CD4-positive, alpha-beta T cell (primary cell): ENCODE measurements at regions not wholly inside any gene's neighbourhood (a gene's known extent, or its start where the extent isn't known, plus 50 kb on each side); places are given as distances from the start of the nearest gene placed in this dataset.

Experiments
- ATAC-seq: fragments of 200-7000 bp; cut with Tn5 transposase; one replicate; pipeline ENCODE4 v1.10.0; 2022; ENCODE audit warnings: mild to moderate bottlenecking; ENCODE audit not compliant: poor library complexity
- CTCF ChIA-PET: fragments of 350-600 bp; sonication (Branson Sonifier 250); formaldehyde crosslinking; loops from one replicate; lab custom pipeline; 2021; ENCODE audit warnings: antibody characterized with exemption, inconsistent platforms; lab: Charles Lee
- POLR2A ChIA-PET: fragments of 350-600 bp; sonication (Branson Sonifier 250); formaldehyde crosslinking; loops from one replicate; lab custom pipeline; 2021; ENCODE audit warnings: antibody characterized with exemption, inconsistent platforms; lab: Charles Lee
- DNase-seq, 14 experiments: peaks; one replicate each; pipeline ENCODE4 v3.0.0-alpha.2; 2013 to 2020; ENCODE audit warnings: mixed read lengths in 2 of 14
- H3K27ac ChIP-seq, 2 donors: one replicate each; pipeline versions ENCODE4 v1.5.1 to v1.7.0; 2013; ENCODE audit warnings: low read length in 2 of 2, low read depth in 1 of 2, mild to moderate bottlenecking in 1 of 2
- H3K27me3 ChIP-seq, 2 experiments: 1 replicate in 1 of 2; 2 replicates in 1 of 2; pipeline versions ENCODE4 v1.6.1 to v1.7.0; 2013; ENCODE audit warnings: low read length in 2 of 2, control low read depth in 1 of 2, mild to moderate bottlenecking in 1 of 2, moderate library complexity in 1 of 2; ENCODE audit not compliant: insufficient read depth in 2 of 2, control insufficient read depth in 1 of 2
- H3K36me3 ChIP-seq: one replicate; pipeline ENCODE4 v1.6.1; 2013; ENCODE audit warnings: low read length, control low read depth; ENCODE audit not compliant: insufficient read depth
- H3K4me1 ChIP-seq: one replicate; pipeline ENCODE4 v1.6.1; 2013; ENCODE audit warnings: low read length, control low read depth; ENCODE audit not compliant: insufficient read depth
- H3K4me3 ChIP-seq: one replicate; pipeline ENCODE4 v1.5.1; 2013; ENCODE audit warnings: mild to moderate bottlenecking, low read length, moderate library complexity
- H3K9me3 ChIP-seq, 2 experiments: 1 replicate in 1 of 2; 2 replicates in 1 of 2; pipeline versions ENCODE4 v1.6.1 to v1.7.0; 2013; ENCODE audit warnings: low read length in 2 of 2, mild to moderate bottlenecking in 2 of 2, control low read depth in 1 of 2, moderate library complexity in 1 of 2; ENCODE audit not compliant: control insufficient read depth in 1 of 2, insufficient read depth in 1 of 2
- H3K27ac Mint-ChIP-seq: one replicate; pipeline ENCODE4 v1.8.0; 2020; ENCODE audit warnings: mixed read lengths
- H3K27me3 Mint-ChIP-seq: one replicate; pipeline ENCODE4 v1.8.0; 2021; ENCODE audit warnings: mixed read lengths
- H3K36me3 Mint-ChIP-seq: one replicate; pipeline ENCODE4 v1.8.0; 2021; ENCODE audit warnings: low read depth, mixed read lengths
- H3K4me1 Mint-ChIP-seq: one replicate; pipeline ENCODE4 v1.8.0; 2021; ENCODE audit warnings: low read depth, mixed read lengths
- H3K4me3 Mint-ChIP-seq: one replicate; pipeline ENCODE4 v1.8.0; 2020; ENCODE audit warnings: mild to moderate bottlenecking, mixed read lengths
- H3K9me3 Mint-ChIP-seq: one replicate; pipeline ENCODE4 v1.8.0; 2020; ENCODE audit warnings: mixed read lengths
- intact Hi-C, 2 experiments: fragments of 100-400 bp; cut with DNase I in 1 of 2; cut with micrococcal nuclease in 1 of 2; formaldehyde crosslinking; loops; one replicate each; pipeline versions ENCODE4 v1.15.1 to v1.9.0; 2023 to 2025; cut with DNase I, micrococcal nuclease
- TF ChIP-seq, protein P1 (sequence below): fragments of 200-600 bp; IDR thresholded peaks from one replicate; pipeline ENCODE4 v1.8.0; 2022; ENCODE audit warnings: antibody characterized with exemption, mild to moderate bottlenecking

DNA sequence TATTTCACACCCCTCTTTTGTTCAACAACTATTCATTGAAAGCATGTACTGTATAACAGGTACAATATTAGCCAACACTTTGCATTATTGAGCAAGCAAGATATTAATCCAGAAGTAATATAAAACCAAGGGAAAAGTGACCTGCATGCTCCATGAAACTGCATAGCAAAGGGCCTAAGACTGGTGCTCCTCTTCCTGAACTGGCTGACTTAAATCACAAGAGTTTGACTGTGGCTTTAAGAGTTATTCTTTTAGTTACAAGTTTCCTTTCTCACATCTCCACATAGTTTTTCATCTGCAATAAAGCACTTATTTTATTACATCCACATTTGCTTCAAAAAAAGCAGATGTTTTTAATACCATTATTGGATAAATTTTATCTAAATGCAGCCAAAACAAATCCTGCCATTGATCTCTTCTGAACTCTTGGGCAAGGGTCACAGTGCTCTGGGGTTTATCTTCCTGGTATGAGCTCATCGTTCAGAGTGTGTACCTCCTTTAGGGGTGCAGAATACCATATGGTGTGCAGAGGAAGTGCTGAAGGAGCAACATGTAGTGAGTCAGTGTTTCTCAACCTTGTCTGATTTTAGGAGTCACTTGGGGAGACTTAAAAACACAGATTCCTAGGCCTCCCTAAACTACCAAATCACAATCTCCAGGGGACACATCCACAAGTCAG is 1225.9 kb upstream of the MAP3K7 start:
- H3K4me1 Mint-ChIP-seq = no peaks in the 10 kb centered on the region
- no peak overlapping the region for H3K4me3 Mint-ChIP-seq
- ChIA-PET POLR2A (no interaction called here), CTCF (no interaction called here)
- ATAC-seq (no peak), DNase-seq (no peak)
- no peaks in the 10 kb centered on the region for H3K27me3 Mint-ChIP-seq
- H3K36me3 ChIP-seq = no peaks in the 10 kb centered on the region
- peaks cover 0 to 5% of the 10 kb centered on the region in 2 experiments for H3K9me3 ChIP-seq
- H3K9me3 Mint-ChIP-seq = peaks cover 16% of the 10 kb centered on the region
- H3K27ac Mint-ChIP-seq = no peak overlapping the region
- no peaks in the 10 kb centered on the region for H3K4me1 ChIP-seq
- intact Hi-C loops = no loop called here
- H3K36me3 Mint-ChIP-seq = no peaks in the 10 kb centered on the region
- H3K4me3 ChIP-seq = no peak overlapping the region
- no peak overlapping the region for H3K27ac ChIP-seq
- no peaks in the 10 kb centered on the region for H3K27me3 ChIP-seq
- TF ChIP-seq, protein P1, sequence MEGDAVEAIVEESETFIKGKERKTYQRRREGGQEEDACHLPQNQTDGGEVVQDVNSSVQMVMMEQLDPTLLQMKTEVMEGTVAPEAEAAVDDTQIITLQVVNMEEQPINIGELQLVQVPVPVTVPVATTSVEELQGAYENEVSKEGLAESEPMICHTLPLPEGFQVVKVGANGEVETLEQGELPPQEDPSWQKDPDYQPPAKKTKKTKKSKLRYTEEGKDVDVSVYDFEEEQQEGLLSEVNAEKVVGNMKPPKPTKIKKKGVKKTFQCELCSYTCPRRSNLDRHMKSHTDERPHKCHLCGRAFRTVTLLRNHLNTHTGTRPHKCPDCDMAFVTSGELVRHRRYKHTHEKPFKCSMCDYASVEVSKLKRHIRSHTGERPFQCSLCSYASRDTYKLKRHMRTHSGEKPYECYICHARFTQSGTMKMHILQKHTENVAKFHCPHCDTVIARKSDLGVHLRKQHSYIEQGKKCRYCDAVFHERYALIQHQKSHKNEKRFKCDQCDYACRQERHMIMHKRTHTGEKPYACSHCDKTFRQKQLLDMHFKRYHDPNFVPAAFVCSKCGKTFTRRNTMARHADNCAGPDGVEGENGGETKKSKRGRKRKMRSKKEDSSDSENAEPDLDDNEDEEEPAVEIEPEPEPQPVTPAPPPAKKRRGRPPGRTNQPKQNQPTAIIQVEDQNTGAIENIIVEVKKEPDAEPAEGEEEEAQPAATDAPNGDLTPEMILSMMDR = no peak

DNA sequence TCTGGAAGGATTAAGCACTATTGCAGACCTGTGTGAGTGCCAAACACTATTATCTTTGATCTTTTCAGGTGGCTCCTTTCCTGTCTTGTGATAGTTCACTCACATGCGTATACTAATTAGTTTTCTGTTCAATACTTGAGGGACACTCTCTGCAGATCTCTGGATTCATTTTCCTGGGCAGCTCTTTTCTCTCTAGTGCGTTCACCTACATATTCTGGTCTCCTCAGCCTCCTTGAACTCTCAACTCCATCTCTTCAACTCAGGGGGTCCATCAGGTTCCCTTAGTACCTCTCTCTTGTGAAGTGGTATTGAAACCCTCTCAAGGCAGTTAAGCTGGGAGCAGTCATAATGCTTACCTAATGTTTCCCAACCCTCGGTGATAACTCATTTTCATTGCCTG is 1218.1 kb upstream of the MAP3K7 start:
- Histone ChIP-seq H3K27me3 (no peaks in the 10 kb centered on the region), H3K4me1 (no peaks in the 10 kb centered on the region), H3K9me3 (no peaks in the 10 kb centered on the region), H3K4me3 (no peak overlapping the region), H3K36me3 (no peaks in the 10 kb centered on the region), H3K27ac (no peak overlapping the region)
- intact Hi-C loops = no loop called here
- Mint-ChIP-seq H3K36me3 (no peaks in the 10 kb centered on the region), H3K4me1 (no peaks in the 10 kb centered on the region), H3K27me3 (no peaks in the 10 kb centered on the region), H3K27ac (no peak overlapping the region), H3K9me3 (peaks cover 13% of the 10 kb centered on the region), H3K4me3 (no peak overlapping the region)
- DNase-seq (no peak), ATAC-seq (no peak)
- TF ChIP-seq, protein P1 = no peak
- ChIA-PET CTCF (no interaction called here), POLR2A (no interaction called here)

DNA sequence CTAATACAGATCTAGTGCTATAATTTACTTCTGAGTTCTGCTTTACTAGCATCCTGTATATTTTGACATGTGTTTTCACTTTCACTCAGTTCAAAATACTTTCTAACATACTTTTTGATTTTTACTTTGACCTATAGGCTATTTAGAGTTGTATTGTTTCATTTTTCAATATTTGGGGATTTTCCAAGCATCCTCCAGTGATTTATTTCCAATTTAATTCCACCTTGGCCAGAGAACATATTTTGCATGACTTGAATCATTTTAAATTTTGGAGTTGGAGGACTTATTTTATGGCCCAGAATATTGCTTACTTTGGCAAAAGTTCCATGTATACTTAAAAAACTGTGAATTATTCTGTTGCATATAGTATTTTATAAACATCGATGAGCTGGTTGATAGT is 1215.6 kb upstream of the MAP3K7 start:
- no peak overlapping the region for H3K4me3 Mint-ChIP-seq
- H3K27ac Mint-ChIP-seq = no peak overlapping the region
- H3K27ac ChIP-seq = no peak overlapping the region
- H3K4me3 ChIP-seq = no peak overlapping the region
- TF ChIP-seq, protein P1 = no peak
- peaks cover 12% of the 10 kb centered on the region for H3K9me3 Mint-ChIP-seq
- no peaks in the 10 kb centered on the region for H3K4me1 ChIP-seq
- H3K4me1 Mint-ChIP-seq = no peaks in the 10 kb centered on the region
- H3K27me3 ChIP-seq = no peaks in the 10 kb centered on the region
- no peaks in the 10 kb centered on the region for H3K9me3 ChIP-seq
- no peaks in the 10 kb centered on the region for H3K27me3 Mint-ChIP-seq
- no peak for DNase-seq
- ChIA-PET POLR2A (no interaction called here), CTCF (no interaction called here)
- no peaks in the 10 kb centered on the region for H3K36me3 ChIP-seq
- ATAC-seq = no peak
- H3K36me3 Mint-ChIP-seq = no peaks in the 10 kb centered on the region
- intact Hi-C loops = no loop called here
